Ovary (tissue), 3 donors: ENCODE measurements at regions not wholly inside any gene's neighbourhood (a gene's known extent, or its start where the extent isn't known, plus 50 kb on each side); places are given as distances from the start of the nearest gene placed in this dataset.
"Not testable (repeated sequence)": the region's sequence is repeated elsewhere in the genome, so short reads cannot be mapped to it uniquely, and the experiment has no call there.

ENCODE experiments used
- EP300 ChIP-seq: sonication (generic); formaldehyde crosslinking; IDR thresholded peaks from one replicate; pipeline ENCODE4 v1.6.1; 2017; ENCODE audit warnings: antibody characterized with exemption
- POLR2A ChIP-seq: fragments of 450-650 bp; IDR thresholded peaks from one replicate; pipeline ENCODE4 v1.6.1; 2017; ENCODE audit warnings: antibody characterized with exemption, mild to moderate bottlenecking, moderate library complexity
- TF ChIP-seq, protein P1 (sequence below), 3 donors: fragments of 450-650 bp in 2 of 3; fragments of 200-600 bp in 1 of 3; IDR thresholded peaks; one replicate each; pipeline versions ENCODE4 v1.5.1 to v1.8.0; 2016 to 2022; ENCODE audit warnings: antibody characterized with exemption in 3 of 3, mild to moderate bottlenecking in 1 of 3
- donor health status: DM: no; HTN: no; CAD: no.

GRCh38 chr2:131711268-131711667 is 183.6 kb downstream of the CCDC74A start:
- TF ChIP-seq EP300, POLR2A: not testable (repeated sequence)
- TF ChIP-seq, protein P1, sequence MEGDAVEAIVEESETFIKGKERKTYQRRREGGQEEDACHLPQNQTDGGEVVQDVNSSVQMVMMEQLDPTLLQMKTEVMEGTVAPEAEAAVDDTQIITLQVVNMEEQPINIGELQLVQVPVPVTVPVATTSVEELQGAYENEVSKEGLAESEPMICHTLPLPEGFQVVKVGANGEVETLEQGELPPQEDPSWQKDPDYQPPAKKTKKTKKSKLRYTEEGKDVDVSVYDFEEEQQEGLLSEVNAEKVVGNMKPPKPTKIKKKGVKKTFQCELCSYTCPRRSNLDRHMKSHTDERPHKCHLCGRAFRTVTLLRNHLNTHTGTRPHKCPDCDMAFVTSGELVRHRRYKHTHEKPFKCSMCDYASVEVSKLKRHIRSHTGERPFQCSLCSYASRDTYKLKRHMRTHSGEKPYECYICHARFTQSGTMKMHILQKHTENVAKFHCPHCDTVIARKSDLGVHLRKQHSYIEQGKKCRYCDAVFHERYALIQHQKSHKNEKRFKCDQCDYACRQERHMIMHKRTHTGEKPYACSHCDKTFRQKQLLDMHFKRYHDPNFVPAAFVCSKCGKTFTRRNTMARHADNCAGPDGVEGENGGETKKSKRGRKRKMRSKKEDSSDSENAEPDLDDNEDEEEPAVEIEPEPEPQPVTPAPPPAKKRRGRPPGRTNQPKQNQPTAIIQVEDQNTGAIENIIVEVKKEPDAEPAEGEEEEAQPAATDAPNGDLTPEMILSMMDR (IDR thresholded peaks at IDR 0.05) = not testable (repeated sequence)
